ENCODE measurements at regions not wholly inside any gene's neighbourhood (a gene's known extent, or its start where the extent isn't known, plus 50 kb on each side); places are given as distances from the start of the nearest gene placed in this dataset.

GRCh38 chr7:12888717-12889116 is 201.3 kb downstream of the ARL4A start:
- H3K27ac ChIP-seq (ENCODE audit: low read depth, low read length), result no peak overlapping the region
- no peaks in the 10 kb centered on the region for H3K27me3 ChIP-seq (ENCODE audit: control insufficient read depth, insufficient read depth, low read length)
- no peak overlapping the region for H3K4me3 ChIP-seq (ENCODE audit: low read depth, low read length)
- no peaks in the 10 kb centered on the region for H3K9me3 ChIP-seq (ENCODE audit: control insufficient read depth, insufficient read depth, low read length)
- no peaks in the 10 kb centered on the region for H3K36me3 ChIP-seq (ENCODE audit: control insufficient read depth, insufficient read depth, low read length)
- H3K4me1 ChIP-seq (ENCODE audit: control insufficient read depth, insufficient read depth, low read length), result no peaks in the 10 kb centered on the region
- DNase-seq (ENCODE audit: low read depth in 4 of 6, low spot score in 6 of 6), result no peak
- WGBS (ENCODE audit: insufficient coverage), result no CpG with 5 or more reads among the region's 2 CpGs

DNA sequence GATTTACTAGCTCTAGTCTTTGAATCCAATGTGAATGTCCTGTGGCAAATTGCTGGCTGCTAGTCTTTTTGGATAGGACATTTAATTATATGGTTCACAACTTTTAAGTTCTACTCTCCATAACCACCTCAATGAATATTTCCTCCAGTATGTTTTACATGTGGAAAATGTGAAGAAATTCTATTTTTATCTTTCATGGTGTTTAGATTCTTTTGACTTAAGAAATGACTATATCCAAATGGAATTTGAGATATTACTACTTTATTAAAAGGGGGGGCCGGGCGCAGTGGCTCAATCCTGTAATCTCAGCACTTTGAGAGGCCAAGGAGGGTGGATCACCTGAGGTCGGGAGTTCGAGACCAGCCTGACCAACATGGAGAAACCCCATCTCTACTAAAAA is 202.0 kb downstream of the ARL4A start:
- no peaks in the 10 kb centered on the region for H3K27me3 ChIP-seq (ENCODE audit: control insufficient read depth, insufficient read depth, low read length)
- H3K4me3 ChIP-seq (ENCODE audit: low read depth, low read length), result no peak overlapping the region
- DNase-seq (ENCODE audit: low read depth in 4 of 6, low spot score in 6 of 6), result peak in 1 of 6 donors; percentile 23
- no peaks in the 10 kb centered on the region for H3K36me3 ChIP-seq (ENCODE audit: control insufficient read depth, insufficient read depth, low read length)
- no CpG with 5 or more reads among the region's 4 CpGs for WGBS (ENCODE audit: insufficient coverage)
- H3K27ac ChIP-seq (ENCODE audit: low read depth, low read length), result no peak overlapping the region
- H3K4me1 ChIP-seq (ENCODE audit: control insufficient read depth, insufficient read depth, low read length), result no peaks in the 10 kb centered on the region
- no peaks in the 10 kb centered on the region for H3K9me3 ChIP-seq (ENCODE audit: control insufficient read depth, insufficient read depth, low read length)

- Histone ChIP-seq H3K4me3 (ENCODE audit: low read depth, low read length) (no peak overlapping the region), H3K9me3 (ENCODE audit: control insufficient read depth, insufficient read depth, low read length) (no peaks in the 10 kb centered on the region), H3K27me3 (ENCODE audit: control insufficient read depth, insufficient read depth, low read length) (no peaks in the 10 kb centered on the region), H3K4me1 (ENCODE audit: control insufficient read depth, insufficient read depth, low read length) (no peaks in the 10 kb centered on the region), H3K36me3 (ENCODE audit: control insufficient read depth, insufficient read depth, low read length) (no peaks in the 10 kb centered on the region), H3K27ac (ENCODE audit: low read depth, low read length) (no peak overlapping the region)
- 100% methylated on average over 1 of the region's 2 CpGs for WGBS (ENCODE audit: insufficient coverage)
- no peak for DNase-seq (ENCODE audit: low read depth in 4 of 6, low spot score in 6 of 6)
Measured at GRCh38 chr7:12890586-12890985, 203.2 kb downstream of the ARL4A start.

DNA sequence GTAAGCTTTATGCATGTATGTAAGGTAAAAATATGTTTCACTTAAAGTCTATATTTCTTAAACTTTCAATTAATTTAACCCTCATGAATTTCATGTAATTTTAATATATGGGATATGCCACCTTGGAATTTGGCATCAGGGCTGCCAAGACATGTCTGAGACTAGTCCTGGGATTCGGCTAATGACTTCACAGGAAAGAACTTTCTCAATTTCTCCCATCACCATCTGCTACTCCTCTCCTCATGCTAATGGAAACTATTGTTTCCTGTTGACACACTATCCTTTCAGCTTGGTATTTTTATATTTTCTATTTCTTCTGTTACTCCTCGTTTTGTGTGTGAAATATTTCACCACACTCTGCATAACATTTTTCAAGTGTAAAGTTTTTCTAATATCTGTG is 205.9 kb downstream of the ARL4A start:
- 86% methylated on average over 1 of the region's 2 CpGs for WGBS (ENCODE audit: insufficient coverage)
- H3K27ac ChIP-seq (ENCODE audit: low read depth, low read length), result no peak overlapping the region
- no peaks in the 10 kb centered on the region for H3K27me3 ChIP-seq (ENCODE audit: control insufficient read depth, insufficient read depth, low read length)
- no peak for DNase-seq (ENCODE audit: low read depth in 4 of 6, low spot score in 6 of 6)
- no peak overlapping the region for H3K4me3 ChIP-seq (ENCODE audit: low read depth, low read length)
- H3K4me1 ChIP-seq (ENCODE audit: control insufficient read depth, insufficient read depth, low read length), result no peaks in the 10 kb centered on the region
- H3K9me3 ChIP-seq (ENCODE audit: control insufficient read depth, insufficient read depth, low read length), result no peaks in the 10 kb centered on the region
- H3K36me3 ChIP-seq (ENCODE audit: control insufficient read depth, insufficient read depth, low read length), result no peaks in the 10 kb centered on the region

DNA sequence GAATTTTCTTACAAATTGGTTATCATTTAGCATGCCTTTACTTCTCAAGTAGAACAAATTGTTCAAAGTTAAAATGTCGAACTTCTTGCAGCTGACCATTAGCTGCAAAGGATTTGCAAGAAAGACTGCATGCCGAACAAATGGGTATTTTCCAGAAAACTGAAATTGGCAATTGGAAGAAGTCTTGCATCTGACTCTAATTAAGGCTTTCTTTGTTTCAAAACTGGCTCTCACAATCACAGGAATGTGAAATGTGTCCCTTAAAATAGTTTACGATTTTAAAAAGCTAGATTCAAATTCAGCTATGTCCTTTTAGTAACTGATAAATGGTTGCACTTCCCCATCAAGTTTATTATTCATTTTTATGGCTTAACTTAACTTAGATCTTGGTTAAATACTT is 207.9 kb downstream of the ARL4A start:
- Histone ChIP-seq H3K9me3 (ENCODE audit: control insufficient read depth, insufficient read depth, low read length) (no peaks in the 10 kb centered on the region), H3K27ac (ENCODE audit: low read depth, low read length) (no peak overlapping the region), H3K4me1 (ENCODE audit: control insufficient read depth, insufficient read depth, low read length) (no peaks in the 10 kb centered on the region), H3K36me3 (ENCODE audit: control insufficient read depth, insufficient read depth, low read length) (no peaks in the 10 kb centered on the region), H3K27me3 (ENCODE audit: control insufficient read depth, insufficient read depth, low read length) (no peaks in the 10 kb centered on the region), H3K4me3 (ENCODE audit: low read depth, low read length) (no peak overlapping the region)
- DNase-seq (ENCODE audit: low read depth in 4 of 6, low spot score in 6 of 6), result no peak
- 83% methylated on average over 2 of the region's 3 CpGs for WGBS (ENCODE audit: insufficient coverage)

GRCh38 chr7:12896316-12896715 is 208.9 kb downstream of the ARL4A start:
- H3K36me3 ChIP-seq (ENCODE audit: control insufficient read depth, insufficient read depth, low read length), result no peaks in the 10 kb centered on the region
- no peaks in the 10 kb centered on the region for H3K4me1 ChIP-seq (ENCODE audit: control insufficient read depth, insufficient read depth, low read length)
- no peak for DNase-seq (ENCODE audit: low read depth in 4 of 6, low spot score in 6 of 6)
- H3K4me3 ChIP-seq (ENCODE audit: low read depth, low read length), result no peak overlapping the region
- H3K9me3 ChIP-seq (ENCODE audit: control insufficient read depth, insufficient read depth, low read length), result no peaks in the 10 kb centered on the region
- no CpG with 5 or more reads among the region's 1 CpG for WGBS (ENCODE audit: insufficient coverage)
- no peaks in the 10 kb centered on the region for H3K27me3 ChIP-seq (ENCODE audit: control insufficient read depth, insufficient read depth, low read length)
- no peak overlapping the region for H3K27ac ChIP-seq (ENCODE audit: low read depth, low read length)

- no peak for DNase-seq (ENCODE audit: low read depth in 4 of 6, low spot score in 6 of 6)
- Histone ChIP-seq H3K4me1 (ENCODE audit: control insufficient read depth, insufficient read depth, low read length) (no peaks in the 10 kb centered on the region), H3K9me3 (ENCODE audit: control insufficient read depth, insufficient read depth, low read length) (no peaks in the 10 kb centered on the region), H3K36me3 (ENCODE audit: control insufficient read depth, insufficient read depth, low read length) (no peaks in the 10 kb centered on the region), H3K4me3 (ENCODE audit: low read depth, low read length) (no peak overlapping the region), H3K27ac (ENCODE audit: low read depth, low read length) (no peak overlapping the region), H3K27me3 (ENCODE audit: control insufficient read depth, insufficient read depth, low read length) (no peaks in the 10 kb centered on the region)
- WGBS (ENCODE audit: insufficient coverage), result 79% methylated on average over 2 of the region's 2 CpGs
Measured at GRCh38 chr7:12898004-12898403, 210.6 kb downstream of the ARL4A start.

- 100% methylated on average over 2 of the region's 3 CpGs for WGBS (ENCODE audit: insufficient coverage)
- H3K4me1 ChIP-seq (ENCODE audit: control insufficient read depth, insufficient read depth, low read length), result no peaks in the 10 kb centered on the region
- H3K27me3 ChIP-seq (ENCODE audit: control insufficient read depth, insufficient read depth, low read length), result no peaks in the 10 kb centered on the region
- DNase-seq (ENCODE audit: low read depth in 4 of 6, low spot score in 6 of 6), result no peak
- H3K9me3 ChIP-seq (ENCODE audit: control insufficient read depth, insufficient read depth, low read length), result no peaks in the 10 kb centered on the region
- H3K36me3 ChIP-seq (ENCODE audit: control insufficient read depth, insufficient read depth, low read length), result no peaks in the 10 kb centered on the region
- no peak overlapping the region for H3K27ac ChIP-seq (ENCODE audit: low read depth, low read length)
- H3K4me3 ChIP-seq (ENCODE audit: low read depth, low read length), result no peak overlapping the region
Measured at GRCh38 chr7:12898620-12899019, 211.2 kb downstream of the ARL4A start.

DNA sequence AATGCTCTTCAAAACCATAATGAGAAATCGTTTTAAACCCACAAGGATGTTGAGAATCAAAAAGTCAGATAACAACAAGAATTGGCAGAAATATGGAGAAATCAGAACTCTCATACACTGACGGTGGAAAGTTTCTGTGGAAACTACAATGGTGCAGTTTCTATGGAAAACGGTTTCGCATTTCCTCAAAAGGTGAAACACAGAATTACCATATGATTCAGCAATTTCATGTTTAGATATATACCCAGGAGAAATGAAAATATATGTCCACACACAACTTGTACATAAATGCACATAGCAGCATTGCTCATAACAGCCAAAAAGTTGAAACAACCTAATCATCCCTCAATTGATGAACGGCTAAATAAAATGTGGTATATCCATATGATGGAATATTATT is 218.2 kb downstream of the ARL4A start:
- Histone ChIP-seq H3K27me3 (ENCODE audit: control insufficient read depth, insufficient read depth, low read length) (no peaks in the 10 kb centered on the region), H3K4me1 (ENCODE audit: control insufficient read depth, insufficient read depth, low read length) (no peaks in the 10 kb centered on the region), H3K36me3 (ENCODE audit: control insufficient read depth, insufficient read depth, low read length) (no peaks in the 10 kb centered on the region), H3K9me3 (ENCODE audit: control insufficient read depth, insufficient read depth, low read length) (no peaks in the 10 kb centered on the region), H3K27ac (ENCODE audit: low read depth, low read length) (no peak overlapping the region), H3K4me3 (ENCODE audit: low read depth, low read length) (no peak overlapping the region)
- no CpG with 5 or more reads among the region's 5 CpGs for WGBS (ENCODE audit: insufficient coverage)
- DNase-seq (ENCODE audit: low read depth in 4 of 6, low spot score in 6 of 6), result no peak

DNA sequence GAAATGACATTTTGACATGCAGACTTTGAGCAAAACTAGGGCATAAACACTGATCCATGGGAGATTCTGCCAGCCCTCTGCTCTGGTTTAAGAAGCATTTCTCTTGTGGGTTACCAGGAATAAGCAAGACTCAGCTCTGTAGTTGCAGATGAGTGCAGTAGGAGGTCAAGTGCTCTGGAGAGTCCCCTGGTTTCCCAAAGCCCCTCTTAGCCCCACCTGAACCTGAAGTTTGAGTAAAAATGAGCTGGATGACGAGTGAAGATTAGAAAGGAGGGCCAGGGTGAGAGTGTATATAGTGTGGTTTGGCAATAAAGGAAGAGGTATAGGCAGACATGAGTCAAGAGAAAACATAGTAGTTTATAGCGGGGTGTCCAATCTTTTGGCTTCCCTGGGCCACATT is 220.3 kb downstream of the ARL4A start:
- Histone ChIP-seq H3K4me1 (ENCODE audit: control insufficient read depth, insufficient read depth, low read length) (no peaks in the 10 kb centered on the region), H3K9me3 (ENCODE audit: control insufficient read depth, insufficient read depth, low read length) (no peaks in the 10 kb centered on the region), H3K4me3 (ENCODE audit: low read depth, low read length) (no peak overlapping the region), H3K27me3 (ENCODE audit: control insufficient read depth, insufficient read depth, low read length) (no peaks in the 10 kb centered on the region), H3K27ac (ENCODE audit: low read depth, low read length) (no peak overlapping the region), H3K36me3 (ENCODE audit: control insufficient read depth, insufficient read depth, low read length) (no peaks in the 10 kb centered on the region)
- no peak for DNase-seq (ENCODE audit: low read depth in 4 of 6, low spot score in 6 of 6)
- WGBS (ENCODE audit: insufficient coverage), result 100% methylated on average over 1 of the region's 2 CpGs
